CD4-positive, CD25-positive, alpha-beta regulatory T cell (primary cell): ENCODE measurements at regions not wholly inside any gene's neighbourhood (a gene's known extent, or its start where the extent isn't known, plus 50 kb on each side); places are given as distances from the start of the nearest gene placed in this dataset.

ENCODE experiments used
- ATAC-seq, 2 donors: fragments of 150-1000 bp; cut with Tn5 transposase; one replicate each; pipeline ENCODE4 v1.10.0; 2021; ENCODE audit warnings: low read depth in 2 of 2, moderate number of reproducible peaks in 2 of 2, moderate library complexity in 1 of 2
- DNase-seq, 3 donors: peaks; one replicate each; pipeline versions ENCODE4 v3.0.0 to v3.0.0-alpha.2; 2012 to 2022; ENCODE audit warnings: mixed read lengths in 1 of 3
- H3K27ac ChIP-seq: one replicate; pipeline ENCODE4 v1.7.0; 2013; ENCODE audit warnings: mild to moderate bottlenecking, low read length; ENCODE audit not compliant: insufficient read depth, poor library complexity, severe bottlenecking
- H3K27me3 ChIP-seq: one replicate; pipeline ENCODE4 v1.7.0; 2013; ENCODE audit warnings: low read length; ENCODE audit not compliant: control insufficient read depth, insufficient read depth
- H3K36me3 ChIP-seq: one replicate; pipeline ENCODE4 v1.7.0; 2013; ENCODE audit warnings: mild to moderate bottlenecking, low read length, moderate library complexity; ENCODE audit not compliant: control insufficient read depth, insufficient read depth
- H3K4me1 ChIP-seq: 2 replicates; pipeline ENCODE4 v1.7.0; 2013; ENCODE audit warnings: mild to moderate bottlenecking, low read length; ENCODE audit not compliant: insufficient read depth, control insufficient read depth, poor library complexity, severe bottlenecking
- H3K4me3 ChIP-seq: one replicate; pipeline ENCODE4 v1.7.0; 2013; ENCODE audit warnings: low read depth, mild to moderate bottlenecking, low read length, moderate library complexity
- H3K9me3 ChIP-seq, 2 experiments: 1 replicate in 1 of 2; 2 replicates in 1 of 2; pipeline ENCODE4 v1.7.0; 2013; ENCODE audit warnings: low read length in 2 of 2, mild to moderate bottlenecking in 1 of 2, moderate library complexity in 1 of 2; ENCODE audit not compliant: control insufficient read depth in 2 of 2
- H3K27ac Mint-ChIP-seq, 3 donors: one replicate each; pipeline ENCODE4 v1.8.0; 2020 to 2022; ENCODE audit warnings: mild to moderate bottlenecking in 3 of 3, mixed read lengths in 3 of 3, moderate library complexity in 2 of 3
- H3K27me3 Mint-ChIP-seq: one replicate; pipeline ENCODE4 v1.8.0; 2022; ENCODE audit warnings: mild to moderate bottlenecking, mixed read lengths
- H3K36me3 Mint-ChIP-seq: one replicate; pipeline ENCODE4 v1.8.0; 2020; ENCODE audit warnings: mixed read lengths
- H3K4me1 Mint-ChIP-seq, 4 donors: one replicate each; pipeline ENCODE4 v1.8.0; 2020 to 2022; ENCODE audit warnings: mixed read lengths in 4 of 4, mild to moderate bottlenecking in 1 of 4
- H3K4me3 Mint-ChIP-seq, 4 donors: one replicate each; pipeline ENCODE4 v1.8.0; 2020 to 2022; ENCODE audit warnings: mild to moderate bottlenecking in 4 of 4, mixed read lengths in 4 of 4, moderate library complexity in 3 of 4
- H3K9me3 Mint-ChIP-seq, 7 donors: one replicate each; pipeline ENCODE4 v1.8.0; 2020 to 2022; ENCODE audit warnings: mixed read lengths in 7 of 7, mild to moderate bottlenecking in 3 of 7, moderate library complexity in 2 of 7

- no peaks in the 10 kb centered on the region for H3K4me1 Mint-ChIP-seq
- ATAC-seq: no peak
- Histone ChIP-seq H3K36me3 (no peaks in the 10 kb centered on the region), H3K4me1 (no peaks in the 10 kb centered on the region), H3K4me3 (no peak overlapping the region), H3K27ac (no peak overlapping the region), H3K27me3 (no peaks in the 10 kb centered on the region), H3K9me3 (no peaks in the 10 kb centered on the region)
- H3K9me3 Mint-ChIP-seq: peaks cover 0 to 4% (median 0%) of the 10 kb centered on the region in 7 donors
- H3K36me3 Mint-ChIP-seq: no peaks in the 10 kb centered on the region
- H3K27me3 Mint-ChIP-seq: peaks cover 16% of the 10 kb centered on the region
- no peak overlapping the region for H3K27ac Mint-ChIP-seq
- H3K4me3 Mint-ChIP-seq: no peak overlapping the region
- DNase-seq: no peak
These were observed 469.8 kb upstream of the CCL2 start for GRCh38 chr17:33785281-33785680.

GRCh38 chr17:33786478-33786877 lies 468.6 kb upstream of the CCL2 start:
- no peak overlapping the region for H3K27ac Mint-ChIP-seq
- no peak for ATAC-seq
- Histone ChIP-seq H3K9me3 (no peaks in the 10 kb centered on the region), H3K4me3 (no peak overlapping the region), H3K27me3 (peaks cover 3% of the 10 kb centered on the region), H3K36me3 (no peaks in the 10 kb centered on the region), H3K4me1 (no peaks in the 10 kb centered on the region), H3K27ac (no peak overlapping the region)
- peaks cover 17% of the 10 kb centered on the region for H3K27me3 Mint-ChIP-seq
- DNase-seq: no peak
- H3K4me1 Mint-ChIP-seq: no peaks in the 10 kb centered on the region
- H3K4me3 Mint-ChIP-seq: no peak overlapping the region
- no peaks in the 10 kb centered on the region for H3K36me3 Mint-ChIP-seq
- peaks cover 0 to 4% (median 0%) of the 10 kb centered on the region in 7 donors for H3K9me3 Mint-ChIP-seq

GRCh38 chr17:33789658-33790057 lies 465.4 kb upstream of the CCL2 start:
- Histone ChIP-seq H3K36me3 (no peaks in the 10 kb centered on the region), H3K4me1 (no peaks in the 10 kb centered on the region), H3K4me3 (no peak overlapping the region), H3K27me3 (peaks cover 3% of the 10 kb centered on the region), H3K27ac (no peak overlapping the region), H3K9me3 (no peaks in the 10 kb centered on the region)
- Mint-ChIP-seq H3K9me3 (peaks cover 0 to 4% (median 0%) of the 10 kb centered on the region in 7 donors), H3K4me3 (no peak overlapping the region), H3K27me3 (peaks cover 13% of the 10 kb centered on the region), H3K27ac (no peak overlapping the region), H3K36me3 (no peaks in the 10 kb centered on the region), H3K4me1 (no peaks in the 10 kb centered on the region)
- DNase-seq (no peak), ATAC-seq (no peak)

- no peaks in the 10 kb centered on the region for H3K36me3 ChIP-seq
- DNase-seq: no peak
- H3K27ac ChIP-seq: no peak overlapping the region
- H3K27me3 ChIP-seq: no peaks in the 10 kb centered on the region
- Mint-ChIP-seq H3K27ac (no peak overlapping the region), H3K4me3 (no peak overlapping the region), H3K4me1 (no peaks in the 10 kb centered on the region), H3K9me3 (no peaks in the 10 kb centered on the region), H3K36me3 (no peaks in the 10 kb centered on the region), H3K27me3 (peaks cover 9% of the 10 kb centered on the region)
- no peak overlapping the region for H3K4me3 ChIP-seq
- H3K9me3 ChIP-seq: no peaks in the 10 kb centered on the region
- no peaks in the 10 kb centered on the region for H3K4me1 ChIP-seq
- no peak for ATAC-seq
These were observed 457.9 kb upstream of the CCL2 start for GRCh38 chr17:33797181-33797580.

- ATAC-seq: no peak
- no peak for DNase-seq
- no peaks in the 10 kb centered on the region for H3K4me1 Mint-ChIP-seq
- H3K9me3 ChIP-seq: no peaks in the 10 kb centered on the region
- no peaks in the 10 kb centered on the region for H3K36me3 ChIP-seq
- H3K4me3 Mint-ChIP-seq: no peak overlapping the region
- H3K4me1 ChIP-seq: no peaks in the 10 kb centered on the region
- no peak overlapping the region for H3K27ac ChIP-seq
- H3K27me3 Mint-ChIP-seq: peaks cover 9% of the 10 kb centered on the region
- peak overlapping the region in 1 of 3 donors; percentile 12 for H3K27ac Mint-ChIP-seq
- no peak overlapping the region for H3K4me3 ChIP-seq
- H3K9me3 Mint-ChIP-seq: no peaks in the 10 kb centered on the region
- no peaks in the 10 kb centered on the region for H3K36me3 Mint-ChIP-seq
- no peaks in the 10 kb centered on the region for H3K27me3 ChIP-seq
These were observed 456.8 kb upstream of the CCL2 start for GRCh38 chr17:33798308-33798707.

GRCh38 chr17:33802349-33803198 lies 452.5 kb upstream of the CCL2 start:
- Histone ChIP-seq H3K27me3 (peaks cover 4% of the 10 kb centered on the region), H3K36me3 (no peaks in the 10 kb centered on the region), H3K27ac (no peak overlapping the region), H3K9me3 (no peaks in the 10 kb centered on the region), H3K4me3 (no peak overlapping the region), H3K4me1 (no peaks in the 10 kb centered on the region)
- Mint-ChIP-seq H3K36me3 (no peaks in the 10 kb centered on the region), H3K27ac (no peak overlapping the region), H3K9me3 (peaks cover 0 to 1% (median 0%) of the 10 kb centered on the region in 7 donors), H3K27me3 (peaks cover 17% of the 10 kb centered on the region), H3K4me1 (no peaks in the 10 kb centered on the region), H3K4me3 (no peak overlapping the region)
- ATAC-seq (no peak), DNase-seq (no peak)

- DNase-seq (no peak), ATAC-seq (no peak)
- Histone ChIP-seq H3K4me3 (no peak overlapping the region), H3K4me1 (no peaks in the 10 kb centered on the region), H3K36me3 (no peaks in the 10 kb centered on the region), H3K27me3 (peaks cover 4% of the 10 kb centered on the region), H3K9me3 (no peaks in the 10 kb centered on the region), H3K27ac (no peak overlapping the region)
- H3K4me3 Mint-ChIP-seq: no peak overlapping the region
- peaks cover 17% of the 10 kb centered on the region for H3K27me3 Mint-ChIP-seq
- peaks cover 0 to 1% (median 0%) of the 10 kb centered on the region in 7 donors for H3K9me3 Mint-ChIP-seq
- H3K4me1 Mint-ChIP-seq: no peaks in the 10 kb centered on the region
- no peak overlapping the region for H3K27ac Mint-ChIP-seq
- H3K36me3 Mint-ChIP-seq: no peaks in the 10 kb centered on the region
These were observed 451.8 kb upstream of the CCL2 start for GRCh38 chr17:33803199-33803685.

GRCh38 chr17:33803686-33804085 lies 451.4 kb upstream of the CCL2 start:
- no peak overlapping the region for H3K4me3 ChIP-seq
- no peaks in the 10 kb centered on the region for H3K4me1 ChIP-seq
- DNase-seq (no peak), ATAC-seq (no peak)
- no peaks in the 10 kb centered on the region for H3K36me3 ChIP-seq
- H3K4me1 Mint-ChIP-seq: no peaks in the 10 kb centered on the region
- H3K27me3 ChIP-seq: peaks cover 4% of the 10 kb centered on the region
- H3K9me3 Mint-ChIP-seq: peaks cover 0 to 1% (median 0%) of the 10 kb centered on the region in 7 donors
- H3K27ac ChIP-seq: no peak overlapping the region
- no peaks in the 10 kb centered on the region for H3K36me3 Mint-ChIP-seq
- no peak overlapping the region for H3K27ac Mint-ChIP-seq
- H3K27me3 Mint-ChIP-seq: peaks cover 17% of the 10 kb centered on the region
- H3K9me3 ChIP-seq: no peaks in the 10 kb centered on the region
- H3K4me3 Mint-ChIP-seq: no peak overlapping the region
